ENCODE measurements at regions not wholly inside any gene's neighbourhood (a gene's known extent, or its start where the extent isn't known, plus 50 kb on each side); places are given as distances from the start of the nearest gene placed in this dataset.

- TF ChIP-seq POLR2A (IDR thresholded peaks at IDR 0.05; ENCODE audit: extremely low read depth, insufficient read length): no peak
- TF ChIP-seq, protein P1, sequence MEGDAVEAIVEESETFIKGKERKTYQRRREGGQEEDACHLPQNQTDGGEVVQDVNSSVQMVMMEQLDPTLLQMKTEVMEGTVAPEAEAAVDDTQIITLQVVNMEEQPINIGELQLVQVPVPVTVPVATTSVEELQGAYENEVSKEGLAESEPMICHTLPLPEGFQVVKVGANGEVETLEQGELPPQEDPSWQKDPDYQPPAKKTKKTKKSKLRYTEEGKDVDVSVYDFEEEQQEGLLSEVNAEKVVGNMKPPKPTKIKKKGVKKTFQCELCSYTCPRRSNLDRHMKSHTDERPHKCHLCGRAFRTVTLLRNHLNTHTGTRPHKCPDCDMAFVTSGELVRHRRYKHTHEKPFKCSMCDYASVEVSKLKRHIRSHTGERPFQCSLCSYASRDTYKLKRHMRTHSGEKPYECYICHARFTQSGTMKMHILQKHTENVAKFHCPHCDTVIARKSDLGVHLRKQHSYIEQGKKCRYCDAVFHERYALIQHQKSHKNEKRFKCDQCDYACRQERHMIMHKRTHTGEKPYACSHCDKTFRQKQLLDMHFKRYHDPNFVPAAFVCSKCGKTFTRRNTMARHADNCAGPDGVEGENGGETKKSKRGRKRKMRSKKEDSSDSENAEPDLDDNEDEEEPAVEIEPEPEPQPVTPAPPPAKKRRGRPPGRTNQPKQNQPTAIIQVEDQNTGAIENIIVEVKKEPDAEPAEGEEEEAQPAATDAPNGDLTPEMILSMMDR (IDR thresholded peaks at IDR 0.05; ENCODE audit: low read depth, low read length): no peak
- no peak for TF ChIP-seq MAX (IDR thresholded peaks at IDR 0.05; ENCODE audit: low read depth, low read length)
- TF ChIP-seq MYC (IDR thresholded peaks at IDR 0.05; ENCODE audit: low read depth, low read length): no peak
These were observed 121.5 kb upstream of the RAI14 start for GRCh38 chr5:34534523-34535103.
